H1 (cell line): ENCODE measurements at regions not wholly inside any gene's neighbourhood (a gene's known extent, or its start where the extent isn't known, plus 50 kb on each side); places are given as distances from the start of the nearest gene placed in this dataset.

Experiments
- EP300 ChIP-seq, 2 experiments: IDR thresholded peaks; 1 replicate in 1 of 2; 2 replicates in 1 of 2; pipeline ENCODE4 v1.6.1; 2011 to 2012; ENCODE audit warnings: low read depth in 2 of 2, low read length in 2 of 2, mild to moderate bottlenecking in 2 of 2, borderline replicate concordance in 1 of 2, inconsistent platforms in 1 of 2, moderate library complexity in 1 of 2
- EZH2 ChIP-seq: fragments of 200-600 bp; sonication (generic); IDR thresholded peaks from 2 replicates; pipeline ENCODE4 v1.7.1; 2012; ENCODE audit warnings: low read depth, mild to moderate bottlenecking, moderate library complexity, low read length, inconsistent platforms; ENCODE audit not compliant: severe bottlenecking
- JUN ChIP-seq: IDR thresholded peaks from 2 replicates; pipeline ENCODE4 v1.6.1; 2011; ENCODE audit warnings: low read depth, mild to moderate bottlenecking, improper control_type of control experiment, low read length
- NRF1 ChIP-seq: IDR thresholded peaks from 2 replicates; pipeline ENCODE4 v1.6.1; 2011; ENCODE audit warnings: mild to moderate bottlenecking, low read depth, low read length, improper control_type of control experiment
- POLR2AphosphoS5 ChIP-seq: IDR thresholded peaks from 2 replicates; pipeline ENCODE4 v1.6.1; 2011; ENCODE audit warnings: low read depth, low read length
- YY1 ChIP-seq: IDR thresholded peaks from 2 replicates; pipeline ENCODE4 v1.6.1; 2011; ENCODE audit warnings: low read depth, mild to moderate bottlenecking, low read length
- TF ChIP-seq, protein P1 (sequence below), 3 experiments: IDR thresholded peaks; 1 replicate in 2 of 3; 2 replicates in 1 of 3; pipeline versions ENCODE4 v1.5.1 to v1.6.1; 2011; ENCODE audit warnings: low read length in 3 of 3, mild to moderate bottlenecking in 3 of 3, inconsistent platforms in 2 of 3, low read depth in 1 of 3, moderate library complexity in 1 of 3; ENCODE audit not compliant: insufficient read depth in 1 of 3; ENCODE audit errors: control extremely low read depth in 1 of 3

DNA sequence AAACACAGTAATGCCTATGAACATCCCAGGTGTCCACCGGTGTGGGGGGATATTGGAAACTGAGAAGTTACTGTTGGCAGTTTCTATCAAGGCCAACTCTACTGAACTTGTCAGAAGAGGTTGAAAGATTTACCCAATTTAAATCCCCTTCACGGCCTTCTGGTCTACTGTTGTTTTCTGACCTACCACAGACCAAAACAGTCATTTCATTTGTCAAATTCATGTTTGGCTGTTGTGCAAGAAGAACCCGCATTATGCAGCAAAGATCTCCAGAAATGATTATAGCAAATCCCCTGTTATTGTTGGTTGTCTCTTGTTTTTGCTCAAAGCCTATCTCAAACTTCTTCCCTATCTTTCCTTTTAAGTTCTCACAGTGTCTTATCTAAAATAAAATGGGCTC lies 73.1 kb upstream of the MAF start:
- no peak for TF ChIP-seq EZH2
- TF ChIP-seq NRF1 = no peak
- TF ChIP-seq JUN = no peak
- no peak for TF ChIP-seq POLR2AphosphoS5
- TF ChIP-seq, protein P1, sequence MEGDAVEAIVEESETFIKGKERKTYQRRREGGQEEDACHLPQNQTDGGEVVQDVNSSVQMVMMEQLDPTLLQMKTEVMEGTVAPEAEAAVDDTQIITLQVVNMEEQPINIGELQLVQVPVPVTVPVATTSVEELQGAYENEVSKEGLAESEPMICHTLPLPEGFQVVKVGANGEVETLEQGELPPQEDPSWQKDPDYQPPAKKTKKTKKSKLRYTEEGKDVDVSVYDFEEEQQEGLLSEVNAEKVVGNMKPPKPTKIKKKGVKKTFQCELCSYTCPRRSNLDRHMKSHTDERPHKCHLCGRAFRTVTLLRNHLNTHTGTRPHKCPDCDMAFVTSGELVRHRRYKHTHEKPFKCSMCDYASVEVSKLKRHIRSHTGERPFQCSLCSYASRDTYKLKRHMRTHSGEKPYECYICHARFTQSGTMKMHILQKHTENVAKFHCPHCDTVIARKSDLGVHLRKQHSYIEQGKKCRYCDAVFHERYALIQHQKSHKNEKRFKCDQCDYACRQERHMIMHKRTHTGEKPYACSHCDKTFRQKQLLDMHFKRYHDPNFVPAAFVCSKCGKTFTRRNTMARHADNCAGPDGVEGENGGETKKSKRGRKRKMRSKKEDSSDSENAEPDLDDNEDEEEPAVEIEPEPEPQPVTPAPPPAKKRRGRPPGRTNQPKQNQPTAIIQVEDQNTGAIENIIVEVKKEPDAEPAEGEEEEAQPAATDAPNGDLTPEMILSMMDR (IDR thresholded peaks at IDR 0.05; ENCODE audit: control extremely low read depth in 1 of 3, insufficient read depth in 1 of 3, low read depth in 1 of 3, low read length in 3 of 3) = no peak
- no peak for TF ChIP-seq YY1
- no peak for TF ChIP-seq EP300 (IDR thresholded peaks at IDR 0.05; ENCODE audit: borderline replicate concordance in 1 of 2, low read depth in 2 of 2, low read length in 2 of 2)
